ENCODE measurements at regions not wholly inside any gene's neighbourhood (a gene's known extent, or its start where the extent isn't known, plus 50 kb on each side); places are given as distances from the start of the nearest gene placed in this dataset.
"Not testable (repeated sequence)": the region's sequence is repeated elsewhere in the genome, so short reads cannot be mapped to it uniquely, and the experiment has no call there.

DNA sequence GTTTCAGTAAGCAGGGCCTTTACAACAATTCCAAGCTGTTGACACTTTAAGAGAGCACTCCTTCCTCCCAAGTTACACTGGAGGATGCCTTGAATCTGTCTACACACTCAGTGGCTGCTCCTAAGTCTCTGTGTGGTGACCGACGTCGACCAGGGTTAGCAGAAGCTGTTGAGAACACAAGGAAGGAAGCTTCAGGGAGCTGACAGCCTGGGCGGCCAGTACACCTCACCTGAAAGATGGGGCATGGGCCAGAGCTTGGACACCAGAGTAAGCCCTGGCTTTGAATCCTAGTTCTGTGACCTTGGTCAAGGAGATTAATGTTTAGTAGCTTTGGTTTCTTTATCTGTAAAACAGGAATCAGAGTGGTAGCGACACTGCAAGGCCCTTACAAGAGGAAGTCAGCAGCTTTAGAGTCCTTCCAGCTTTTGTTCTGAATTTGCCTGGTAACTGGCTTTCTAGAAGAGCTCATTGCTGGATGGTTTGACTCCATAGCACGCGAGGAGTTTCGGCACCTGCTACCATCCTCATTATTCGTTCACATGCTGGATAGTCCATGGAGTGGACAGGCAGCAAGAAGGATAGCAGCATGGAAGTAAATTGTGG lies 214.2 kb downstream of the FGF9 start:
- Mint-ChIP-seq H3K9me3 (peaks cover 4% of the 10 kb centered on the region), H3K4me3 (no peak overlapping the region), H3K27me3 (ENCODE audit: low read depth, poor library complexity) (no peaks in the 10 kb centered on the region), H3K27ac (no peak overlapping the region), H3K4me1 (peaks cover 62% of the 10 kb centered on the region), H3K36me3 (ENCODE audit: low read depth) (no peaks in the 10 kb centered on the region)
- TF ChIP-seq, protein P1, sequence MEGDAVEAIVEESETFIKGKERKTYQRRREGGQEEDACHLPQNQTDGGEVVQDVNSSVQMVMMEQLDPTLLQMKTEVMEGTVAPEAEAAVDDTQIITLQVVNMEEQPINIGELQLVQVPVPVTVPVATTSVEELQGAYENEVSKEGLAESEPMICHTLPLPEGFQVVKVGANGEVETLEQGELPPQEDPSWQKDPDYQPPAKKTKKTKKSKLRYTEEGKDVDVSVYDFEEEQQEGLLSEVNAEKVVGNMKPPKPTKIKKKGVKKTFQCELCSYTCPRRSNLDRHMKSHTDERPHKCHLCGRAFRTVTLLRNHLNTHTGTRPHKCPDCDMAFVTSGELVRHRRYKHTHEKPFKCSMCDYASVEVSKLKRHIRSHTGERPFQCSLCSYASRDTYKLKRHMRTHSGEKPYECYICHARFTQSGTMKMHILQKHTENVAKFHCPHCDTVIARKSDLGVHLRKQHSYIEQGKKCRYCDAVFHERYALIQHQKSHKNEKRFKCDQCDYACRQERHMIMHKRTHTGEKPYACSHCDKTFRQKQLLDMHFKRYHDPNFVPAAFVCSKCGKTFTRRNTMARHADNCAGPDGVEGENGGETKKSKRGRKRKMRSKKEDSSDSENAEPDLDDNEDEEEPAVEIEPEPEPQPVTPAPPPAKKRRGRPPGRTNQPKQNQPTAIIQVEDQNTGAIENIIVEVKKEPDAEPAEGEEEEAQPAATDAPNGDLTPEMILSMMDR (IDR thresholded peaks at IDR 0.05), result no peak
- DNase-seq, result no peak

DNA sequence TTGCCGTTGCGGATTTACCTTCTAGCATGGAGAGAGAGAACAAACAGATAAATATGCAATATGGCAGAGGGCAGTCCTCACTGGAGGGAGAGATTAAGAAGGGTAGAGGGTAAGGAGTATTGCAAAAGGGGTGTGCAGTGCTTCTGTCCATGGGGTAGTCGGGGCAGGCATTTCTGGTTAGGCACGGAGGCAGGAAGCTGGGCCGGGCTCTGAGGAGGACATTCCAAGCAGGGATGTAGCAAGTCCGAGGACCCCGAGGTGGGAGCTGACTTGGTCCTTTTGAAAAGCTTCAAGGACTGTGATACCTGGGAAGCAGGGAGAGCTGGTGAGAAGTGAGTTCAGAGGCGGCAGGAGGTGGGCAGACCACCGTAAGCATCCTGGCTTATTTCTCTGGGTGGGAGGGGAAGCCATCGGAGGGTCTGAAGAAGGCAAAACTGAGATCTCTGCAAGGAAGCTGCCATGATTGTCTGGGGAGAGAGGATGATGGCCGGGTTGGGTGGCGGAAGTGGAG lies 214.9 kb downstream of the FGF9 start:
- Mint-ChIP-seq H3K36me3 (ENCODE audit: low read depth) (no peaks in the 10 kb centered on the region), H3K27me3 (ENCODE audit: low read depth, poor library complexity) (no peaks in the 10 kb centered on the region), H3K27ac (no peak overlapping the region), H3K9me3 (peaks cover 4% of the 10 kb centered on the region), H3K4me1 (peaks cover 59% of the 10 kb centered on the region), H3K4me3 (no peak overlapping the region)
- no peak for DNase-seq
- TF ChIP-seq, protein P1 (IDR thresholded peaks at IDR 0.05), result no peak

- no peak overlapping the region for H3K27ac Mint-ChIP-seq
- H3K4me1 Mint-ChIP-seq, result peaks cover 36% of the 10 kb centered on the region
- H3K9me3 Mint-ChIP-seq, result no peaks in the 10 kb centered on the region
- TF ChIP-seq, protein P1 (IDR thresholded peaks at IDR 0.05), result no peak
- no peak for DNase-seq
- no peaks in the 10 kb centered on the region for H3K36me3 Mint-ChIP-seq (ENCODE audit: low read depth)
- peaks cover 7% of the 10 kb centered on the region for H3K27me3 Mint-ChIP-seq (ENCODE audit: low read depth, poor library complexity)
- H3K4me3 Mint-ChIP-seq, result no peak overlapping the region
These were observed 218.8 kb downstream of the FGF9 start for GRCh38 chr13:21889651-21890050.

DNA sequence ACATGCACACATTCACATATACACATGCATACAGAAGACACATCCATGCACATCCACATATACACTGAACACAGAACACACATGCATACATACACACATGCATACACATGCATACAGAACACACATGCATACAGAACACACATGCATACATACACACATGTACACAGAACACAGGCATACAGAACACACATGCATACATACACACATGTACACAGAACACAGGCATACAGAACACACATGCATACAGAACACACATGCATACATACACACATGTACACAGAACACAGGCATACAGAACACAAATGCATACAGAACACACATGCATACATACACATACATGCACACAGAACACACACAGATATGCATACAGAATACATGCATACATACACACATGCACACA lies 219.3 kb downstream of the FGF9 start:
- not testable (repeated sequence) for H3K36me3 Mint-ChIP-seq (ENCODE audit: low read depth); H3K27me3 Mint-ChIP-seq (ENCODE audit: low read depth, poor library complexity); H3K9me3 Mint-ChIP-seq; DNase-seq; H3K27ac Mint-ChIP-seq; H3K4me3 Mint-ChIP-seq
- H3K4me1 Mint-ChIP-seq, result peaks cover 38% of the 10 kb centered on the region

DNA sequence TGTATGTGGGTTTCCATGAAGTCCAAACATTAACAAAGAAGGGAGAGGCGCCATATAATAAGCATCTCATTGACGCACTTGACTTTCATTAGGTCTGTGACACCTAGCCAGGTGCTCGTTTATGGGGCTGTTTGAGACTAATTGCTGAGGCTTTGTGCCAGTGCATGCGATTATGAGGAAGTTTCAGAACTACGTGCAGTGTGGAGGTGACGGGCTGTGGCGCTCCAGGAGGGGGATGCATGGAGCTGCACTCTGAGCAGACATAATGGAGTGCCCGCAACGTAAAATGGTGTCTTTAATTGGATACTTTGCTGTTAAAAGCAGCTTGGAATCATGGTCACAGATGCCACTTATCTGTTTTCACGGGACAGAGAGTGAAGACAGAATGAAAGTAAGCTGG lies 223.2 kb downstream of the FGF9 start:
- DNase-seq, result no peak
- Mint-ChIP-seq H3K4me3 (no peak overlapping the region), H3K4me1 (peaks cover 36% of the 10 kb centered on the region), H3K9me3 (no peaks in the 10 kb centered on the region), H3K36me3 (ENCODE audit: low read depth) (no peaks in the 10 kb centered on the region), H3K27ac (no peak overlapping the region), H3K27me3 (ENCODE audit: low read depth, poor library complexity) (peaks cover 14% of the 10 kb centered on the region)
- TF ChIP-seq, protein P1 (IDR thresholded peaks at IDR 0.05), result no peak

DNA sequence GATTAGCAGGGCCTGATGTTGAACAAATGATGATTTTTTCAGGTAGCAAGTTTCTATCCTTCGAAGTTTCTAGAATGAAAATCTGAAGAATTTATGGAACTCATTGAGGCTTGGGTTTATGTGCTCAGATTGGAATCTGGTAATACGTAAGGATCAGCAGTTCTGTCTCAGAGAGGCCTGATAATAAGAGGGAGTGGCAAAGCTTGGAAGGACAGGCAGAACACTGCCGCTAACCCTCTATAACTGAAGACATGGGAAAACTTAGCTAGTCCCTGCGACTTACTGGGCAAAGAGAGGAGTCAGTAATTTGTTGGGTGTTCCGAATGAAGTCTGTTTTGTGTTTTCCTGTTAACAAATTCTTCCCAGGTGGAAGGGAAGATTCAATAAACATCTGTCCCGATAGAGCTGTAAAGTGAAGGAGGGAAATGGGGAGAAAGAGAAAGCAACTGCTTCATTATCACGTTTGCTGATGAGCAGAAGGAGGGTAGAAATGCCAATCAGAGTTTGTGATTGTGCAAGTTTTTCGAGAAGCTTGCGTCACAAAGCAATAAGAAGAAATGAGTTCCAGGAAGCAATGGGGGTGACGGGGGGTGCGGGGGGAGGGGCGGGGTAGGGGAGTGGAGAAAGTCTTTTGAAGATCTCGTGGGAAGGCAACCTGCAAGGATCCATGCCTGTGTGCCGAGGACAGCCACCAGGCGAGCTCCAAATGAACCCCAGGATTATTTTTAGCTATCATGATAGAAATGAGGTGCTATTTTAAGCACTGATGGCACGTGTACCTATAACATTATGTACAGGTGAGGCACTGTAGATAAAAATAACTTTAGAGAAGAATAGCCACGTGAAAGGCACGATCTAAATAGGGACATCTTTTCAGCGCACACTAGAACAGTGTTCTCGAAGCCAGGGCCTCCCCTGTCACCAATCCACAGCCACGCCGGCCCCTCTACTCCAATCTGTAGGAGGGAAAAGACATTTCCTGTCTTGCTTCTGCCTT lies 224.1 kb downstream of the FGF9 start:
- Mint-ChIP-seq H3K4me3 (no peak overlapping the region), H3K4me1 (peaks cover 43% of the 10 kb centered on the region), H3K9me3 (no peaks in the 10 kb centered on the region), H3K36me3 (ENCODE audit: low read depth) (no peaks in the 10 kb centered on the region), H3K27me3 (ENCODE audit: low read depth, poor library complexity) (peaks cover 14% of the 10 kb centered on the region), H3K27ac (no peak overlapping the region)
- no peak for DNase-seq
- TF ChIP-seq, protein P1 (IDR thresholded peaks at IDR 0.05), result no peak
